Lower lobe of right lung (tissue), 2 donors: ENCODE measurements at regions not wholly inside any gene's neighbourhood (a gene's known extent, or its start where the extent isn't known, plus 50 kb on each side); places are given as distances from the start of the nearest gene placed in this dataset.
"Not testable (repeated sequence)": the region's sequence is repeated elsewhere in the genome, so short reads cannot be mapped to it uniquely, and the experiment has no call there.

Source experiments
- ATAC-seq, 2 donors: fragments of 200-7000 bp; cut with Tn5 transposase; one replicate each; pipeline ENCODE4 v1.9.1; 2020 to 2022; ENCODE audit warnings: mild to moderate bottlenecking in 2 of 2, moderate library complexity in 2 of 2
- DNase-seq: peaks from one replicate; pipeline ENCODE4 v3.0.0-alpha.2; 2020
- H3K27ac ChIP-seq: fragments of 200-600 bp; one replicate; pipeline ENCODE4 v1.8.0; 2022
- H3K27me3 ChIP-seq: fragments of 200-600 bp; one replicate; pipeline ENCODE4 v1.8.0; 2022; ENCODE audit warnings: low read depth
- H3K36me3 ChIP-seq: fragments of 200-600 bp; one replicate; pipeline ENCODE4 v1.8.0; 2022; ENCODE audit warnings: mild to moderate bottlenecking
- H3K4me1 ChIP-seq: fragments of 200-600 bp; one replicate; pipeline ENCODE4 v1.8.0; 2022
- H3K4me3 ChIP-seq: fragments of 200-600 bp; one replicate; pipeline ENCODE4 v1.8.0; 2022; ENCODE audit warnings: mild to moderate bottlenecking
- H3K9me3 ChIP-seq: fragments of 200-600 bp; one replicate; pipeline ENCODE4 v1.8.0; 2022
- CTCF ChIP-seq: fragments of 200-600 bp; IDR thresholded peaks from one replicate; pipeline ENCODE4 v1.8.0; 2022; ENCODE audit warnings: antibody characterized with exemption, mild to moderate bottlenecking
- intact Hi-C: fragments of 100-400 bp; cut with DNase I; formaldehyde crosslinking; loops from one replicate; pipeline ENCODE4 v1.11.0; 2022
- donor health status: DM: no; HTN: yes; CAD: no; lungs with severe emphysema.

DNA sequence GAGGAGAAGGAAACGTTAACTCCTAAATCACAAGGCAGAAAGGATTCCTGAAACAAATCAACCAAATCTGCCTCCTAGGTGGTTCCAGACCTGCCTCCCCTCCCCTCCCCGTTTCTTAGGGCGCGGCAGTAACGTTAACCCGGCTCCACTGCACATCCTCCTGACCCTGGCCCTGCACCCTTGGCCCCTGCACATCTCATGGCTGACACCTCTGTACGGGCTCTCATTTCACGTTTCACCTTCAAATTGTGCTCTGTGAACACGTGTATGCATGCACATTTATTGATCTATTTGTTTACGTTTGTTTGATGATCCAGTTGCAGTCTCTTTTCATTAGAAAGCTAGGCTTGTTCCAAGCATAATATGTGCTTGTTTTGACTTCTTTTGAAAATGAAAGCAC is 358.1 kb downstream of the ADGRD1 start:
- no peak for TF ChIP-seq CTCF
- Histone ChIP-seq H3K4me1 (no peaks in the 10 kb centered on the region), H3K27ac (no peak overlapping the region), H3K36me3 (no peaks in the 10 kb centered on the region), H3K4me3 (no peak overlapping the region), H3K27me3 (peaks cover 12% of the 10 kb centered on the region), H3K9me3 (no peaks in the 10 kb centered on the region)
- intact Hi-C loops, result no loop called here
- ATAC-seq (no peak), DNase-seq (no peak)

DNA sequence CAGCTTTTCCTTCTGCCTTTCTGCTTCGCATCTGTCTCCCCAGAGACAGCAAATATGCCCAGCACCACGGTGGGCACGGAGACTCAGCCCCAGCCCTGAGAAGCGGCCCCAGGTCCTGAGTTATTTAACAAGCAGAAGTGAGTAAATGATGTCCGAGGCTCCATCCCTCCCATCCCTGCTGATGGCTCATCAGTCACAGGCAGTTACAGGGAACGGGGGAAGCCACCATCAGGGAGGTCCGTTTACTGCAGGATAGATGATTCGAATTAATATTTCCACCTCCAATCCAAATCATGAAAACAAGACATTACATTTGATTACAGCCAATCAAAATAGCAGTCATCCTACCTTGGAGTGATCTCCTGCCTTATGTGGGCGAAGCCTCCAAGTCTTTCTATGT is 358.7 kb downstream of the ADGRD1 start:
- H3K9me3 ChIP-seq, intact Hi-C loops, H3K4me3 ChIP-seq, DNase-seq, H3K27ac ChIP-seq, H3K36me3 ChIP-seq, H3K4me1 ChIP-seq, ATAC-seq: not testable (repeated sequence)
- H3K27me3 ChIP-seq, result peaks cover 12% of the 10 kb centered on the region

DNA sequence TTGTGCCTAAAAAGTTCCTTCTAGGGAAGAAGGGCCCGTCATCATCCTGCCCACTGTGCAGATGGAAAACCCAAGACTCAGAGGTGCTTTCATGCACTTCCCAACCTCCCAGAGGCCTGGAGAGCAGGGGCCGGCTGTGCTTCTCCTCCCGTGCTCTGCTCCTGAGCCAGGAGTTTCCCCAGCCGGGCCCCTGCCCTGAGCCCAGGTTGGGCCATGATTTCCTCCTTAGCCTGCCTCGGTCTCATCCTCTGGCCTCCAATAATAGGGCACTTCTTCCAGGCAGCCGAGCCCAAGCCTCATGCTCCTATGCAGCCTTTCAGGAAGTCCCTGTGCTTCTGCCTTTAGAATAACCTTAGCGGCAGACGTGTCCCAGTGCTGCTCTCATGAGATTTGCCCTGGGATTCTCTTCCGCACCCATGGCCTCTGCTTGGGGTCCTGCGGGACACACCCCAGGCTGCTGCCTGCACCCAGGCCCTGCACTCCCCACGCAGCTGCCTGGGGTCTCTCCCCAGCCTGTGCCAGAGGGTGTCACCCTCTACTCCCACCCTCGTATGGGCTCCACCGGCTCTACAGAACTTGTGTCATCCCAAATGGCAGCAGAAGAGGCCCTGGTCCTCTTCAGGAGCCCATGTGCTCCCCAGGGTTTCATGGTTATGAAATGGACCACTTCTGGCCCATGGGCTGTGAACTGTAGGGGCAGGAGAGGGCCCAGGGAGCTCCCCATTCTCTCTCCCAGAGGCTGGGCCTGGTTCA is 359.3 kb downstream of the ADGRD1 start:
- intact Hi-C loops, result no loop called here
- H3K36me3 ChIP-seq, result no peaks in the 10 kb centered on the region
- H3K4me1 ChIP-seq, result no peaks in the 10 kb centered on the region
- H3K27me3 ChIP-seq, result peaks cover 12% of the 10 kb centered on the region
- H3K4me3 ChIP-seq, result no peak overlapping the region
- no peaks in the 10 kb centered on the region for H3K9me3 ChIP-seq
- DNase-seq (no peak), ATAC-seq (no peak)
- TF ChIP-seq CTCF, result no peak
- H3K27ac ChIP-seq, result no peak overlapping the region

DNA sequence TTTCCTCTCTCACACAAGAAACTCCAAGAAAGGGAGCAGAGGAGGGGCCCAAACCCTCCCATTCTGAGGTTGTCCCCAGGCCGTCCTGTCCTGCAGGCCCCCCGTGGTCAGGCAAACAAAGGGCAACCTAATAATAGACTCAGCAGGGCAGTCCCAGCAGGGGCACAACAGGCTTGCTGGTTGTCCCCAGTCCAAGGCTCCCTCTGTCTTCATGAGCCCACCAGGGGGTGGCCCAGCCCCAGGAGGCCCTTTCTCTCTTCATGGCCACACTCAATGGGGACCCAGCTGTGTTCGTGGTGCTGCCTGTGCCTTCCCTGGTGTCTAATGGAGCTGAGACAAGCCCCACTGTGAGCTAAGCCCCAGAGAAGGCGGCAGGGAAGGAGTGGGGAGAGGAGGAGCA is 359.9 kb downstream of the ADGRD1 start:
- Histone ChIP-seq H3K9me3 (no peaks in the 10 kb centered on the region), H3K36me3 (no peaks in the 10 kb centered on the region), H3K27ac (no peak overlapping the region), H3K4me1 (no peaks in the 10 kb centered on the region), H3K4me3 (no peak overlapping the region), H3K27me3 (peaks cover 12% of the 10 kb centered on the region)
- TF ChIP-seq CTCF, result no peak
- ATAC-seq (no peak), DNase-seq (no peak)
- intact Hi-C loops, result no loop called here

- TF ChIP-seq CTCF, result no peak
- Histone ChIP-seq H3K4me1 (no peaks in the 10 kb centered on the region), H3K36me3 (no peaks in the 10 kb centered on the region), H3K27ac (no peak overlapping the region), H3K9me3 (no peaks in the 10 kb centered on the region), H3K27me3 (peaks cover 12% of the 10 kb centered on the region), H3K4me3 (no peak overlapping the region)
- intact Hi-C loops, result no loop called here
- no peak for ATAC-seq
- no peak for DNase-seq
These were observed 360.9 kb downstream of the ADGRD1 start for GRCh38 chr12:131314524-131315090.

GRCh38 chr12:131315601-131316000 is 361.9 kb downstream of the ADGRD1 start:
- TF ChIP-seq CTCF, result no peak
- Histone ChIP-seq H3K4me3 (no peak overlapping the region), H3K4me1 (no peaks in the 10 kb centered on the region), H3K27me3 (peaks cover 12% of the 10 kb centered on the region), H3K9me3 (no peaks in the 10 kb centered on the region), H3K27ac (no peak overlapping the region), H3K36me3 (no peaks in the 10 kb centered on the region)
- no peak for DNase-seq
- ATAC-seq, result no peak
- intact Hi-C loops, result no loop called here
